SK-N-SH treated with all-trans-retinoic acid at 6 μM for 48 hours (cell line): ENCODE measurements at regions not wholly inside any gene's neighbourhood (a gene's known extent, or its start where the extent isn't known, plus 50 kb on each side); places are given as distances from the start of the nearest gene placed in this dataset.

Experiments used
- ATAC-seq: fragments of 200-7000 bp; cut with Tn5 transposase; 3 replicates; pipeline ENCODE4 v1.9.1; 2020; ENCODE audit warnings: mild to moderate bottlenecking, moderate library complexity
- ARNTL ChIP-seq: fragments of 450-650 bp; formaldehyde crosslinking; IDR thresholded peaks from 2 replicates; pipeline ENCODE4 v1.5.0; 2020; ENCODE audit warnings: low read depth, mild to moderate bottlenecking, moderate library complexity, borderline replicate concordance
- BACH2 ChIP-seq: fragments of 250-450 bp; sonication (Bioruptor Pico); IDR thresholded peaks from 2 replicates; pipeline ENCODE4 v1.9.0; 2021; ENCODE audit warnings: mild to moderate bottlenecking, borderline replicate concordance
- CREB5 ChIP-seq: fragments of 250-450 bp; sonication (Bioruptor Pico); IDR thresholded peaks from 2 replicates; pipeline ENCODE4 v1.5.1; 2020; ENCODE audit warnings: low read depth, mild to moderate bottlenecking, moderate library complexity
- CSDC2 ChIP-seq: fragments of 250-450 bp; sonication (Bioruptor Pico); IDR thresholded peaks from 2 replicates; pipeline ENCODE4 v1.5.0; 2020; ENCODE audit warnings: mild to moderate bottlenecking, moderate library complexity
- CSRNP3 ChIP-seq: fragments of 250-450 bp; sonication (Bioruptor Pico); IDR thresholded peaks from 2 replicates; pipeline ENCODE4 v1.5.1; 2021; ENCODE audit warnings: mild to moderate bottlenecking, moderate library complexity
- ESRRG ChIP-seq: fragments of 250-450 bp; sonication (Bioruptor Pico); IDR thresholded peaks from 2 replicates; pipeline ENCODE4 v1.6.1; 2021; ENCODE audit warnings: mild to moderate bottlenecking
- ISL1 ChIP-seq: fragments of 250-450 bp; sonication (Bioruptor Pico); IDR thresholded peaks from 2 replicates; pipeline ENCODE4 v2.1.2; 2022; ENCODE audit warnings: mild to moderate bottlenecking, moderate library complexity
- OSR1 ChIP-seq: fragments of 250-450 bp; sonication (Bioruptor Pico); IDR thresholded peaks from 2 replicates; pipeline ENCODE4 v1.8.0; 2022; ENCODE audit warnings: moderate library complexity, mild to moderate bottlenecking, inconsistent platforms
- PATZ1 ChIP-seq: fragments of 250-450 bp; sonication (Bioruptor Pico); IDR thresholded peaks from 2 replicates; pipeline ENCODE4 v1.8.0; 2020; ENCODE audit warnings: mild to moderate bottlenecking, moderate library complexity, borderline replicate concordance
- PPARA ChIP-seq: fragments of 250-450 bp; sonication (Bioruptor Pico); IDR thresholded peaks from 2 replicates; pipeline ENCODE4 v1.5.0; 2020; ENCODE audit warnings: mild to moderate bottlenecking, borderline replicate concordance
- RARB ChIP-seq: fragments of 250-450 bp; sonication (Bioruptor Pico); IDR thresholded peaks from 2 replicates; pipeline ENCODE4 v1.8.0; 2021; ENCODE audit warnings: mild to moderate bottlenecking, moderate library complexity
- SNAI2 ChIP-seq: fragments of 250-450 bp; sonication (Bioruptor Pico); IDR thresholded peaks from 2 replicates; pipeline ENCODE4 v1.5.0; 2020; ENCODE audit warnings: mild to moderate bottlenecking, moderate library complexity
- TCF4 ChIP-seq: fragments of 250-450 bp; sonication (Bioruptor Pico); IDR thresholded peaks from 2 replicates; pipeline ENCODE4 v1.8.0; 2021; ENCODE audit warnings: mild to moderate bottlenecking, moderate library complexity, borderline replicate concordance
- TOX ChIP-seq: fragments of 250-450 bp; sonication (Bioruptor Pico); IDR thresholded peaks from 2 replicates; pipeline ENCODE4 v1.8.0; 2021; ENCODE audit warnings: mild to moderate bottlenecking, moderate library complexity, borderline replicate concordance
- TSHZ2 ChIP-seq: fragments of 250-450 bp; sonication (Bioruptor Pico); IDR thresholded peaks from 2 replicates; pipeline ENCODE4 v1.5.0; 2020; ENCODE audit warnings: mild to moderate bottlenecking, moderate library complexity
- ZC3H10 ChIP-seq: fragments of 250-450 bp; sonication (Bioruptor Pico); IDR thresholded peaks from 2 replicates; pipeline ENCODE4 v1.5.1; 2021; ENCODE audit warnings: mild to moderate bottlenecking, moderate library complexity
- ZFP30 ChIP-seq: fragments of 450-650 bp; formaldehyde crosslinking; IDR thresholded peaks from 2 replicates; pipeline ENCODE4 v1.5.0; 2022; ENCODE audit warnings: mild to moderate bottlenecking, moderate library complexity
- ZNF565 ChIP-seq: fragments of 450-650 bp; formaldehyde crosslinking; conservative IDR thresholded peaks from 2 replicates; pipeline ENCODE4 v1.5.0; 2020; ENCODE audit warnings: low read depth, mild to moderate bottlenecking, moderate library complexity
- ZNF70 ChIP-seq: fragments of 450-650 bp; formaldehyde crosslinking; IDR thresholded peaks from 2 replicates; pipeline ENCODE4 v1.5.0; 2020; ENCODE audit warnings: mild to moderate bottlenecking, moderate library complexity
- ZNF8 ChIP-seq: fragments of 450-650 bp; formaldehyde crosslinking; IDR thresholded peaks from 2 replicates; pipeline ENCODE4 v1.5.0; 2020; ENCODE audit warnings: mild to moderate bottlenecking, moderate library complexity

GRCh38 chr19:29074579-29074978, 138.4 kb downstream of the UQCRFS1 start:
- ATAC-seq, result no peak
- TF ChIP-seq BACH2 (CRISPR knock-in tag) (no peak), ZNF70 (CRISPR knock-in tag) (no peak), PATZ1 (CRISPR knock-in tag) (no peak), OSR1 (no peak), ESRRG (no peak), TOX (no peak), ISL1 (CRISPR knock-in tag) (no peak), TCF4 (CRISPR knock-in tag) (no peak), SNAI2 (CRISPR knock-in tag) (no peak)
- TF ChIP-seq, all 23 proteins: peak for 0

GRCh38 chr19:29067831-29068230, 145.1 kb downstream of the UQCRFS1 start:
- no peak for TF ChIP-seq SNAI2 (CRISPR knock-in tag)
- TF ChIP-seq OSR1, result no peak
- TF ChIP-seq ZC3H10 (CRISPR knock-in tag), result no peak
- no peak for TF ChIP-seq CREB5 (CRISPR knock-in tag)
- no peak for TF ChIP-seq ARNTL (CRISPR knock-in tag)
- TF ChIP-seq CSRNP3, result no peak
- TF ChIP-seq BACH2 (CRISPR knock-in tag), result no peak
- no peak for TF ChIP-seq PPARA
- no peak for TF ChIP-seq ZNF565 (CRISPR knock-in tag)
- no peak for TF ChIP-seq ZFP30 (CRISPR knock-in tag)
- no peak for TF ChIP-seq ISL1 (CRISPR knock-in tag)
- TF ChIP-seq ESRRG, result no peak
- TF ChIP-seq CSDC2 (CRISPR knock-in tag), result no peak
- TF ChIP-seq PATZ1 (CRISPR knock-in tag), result no peak
- TF ChIP-seq ZNF8 (CRISPR knock-in tag), result no peak
- ATAC-seq, result no peak

GRCh38 chr19:29062475-29063435, 150.2 kb downstream of the UQCRFS1 start:
- TF ChIP-seq ISL1 (CRISPR knock-in tag) (no peak), ZNF70 (CRISPR knock-in tag) (no peak), TSHZ2 (no peak), PATZ1 (CRISPR knock-in tag) (no peak), RARB (CRISPR knock-in tag) (no peak), CREB5 (CRISPR knock-in tag) (no peak), SNAI2 (CRISPR knock-in tag) (no peak), ARNTL (CRISPR knock-in tag) (no peak), ESRRG (no peak), BACH2 (CRISPR knock-in tag) (no peak), ZNF8 (CRISPR knock-in tag) (no peak), ZNF565 (CRISPR knock-in tag) (no peak)
- no peak for ATAC-seq
